COLO829 (cell line): ENCODE measurements at regions not wholly inside any gene's neighbourhood (a gene's known extent, or its start where the extent isn't known, plus 50 kb on each side); places are given as distances from the start of the nearest gene placed in this dataset.
"Not testable (repeated sequence)": the region's sequence is repeated elsewhere in the genome, so short reads cannot be mapped to it uniquely, and the experiment has no call there.

Experiments
- DNase-seq: peaks from one replicate; pipeline ENCODE4 v3.0.0; 2012; ENCODE audit warnings: low spot score

DNA sequence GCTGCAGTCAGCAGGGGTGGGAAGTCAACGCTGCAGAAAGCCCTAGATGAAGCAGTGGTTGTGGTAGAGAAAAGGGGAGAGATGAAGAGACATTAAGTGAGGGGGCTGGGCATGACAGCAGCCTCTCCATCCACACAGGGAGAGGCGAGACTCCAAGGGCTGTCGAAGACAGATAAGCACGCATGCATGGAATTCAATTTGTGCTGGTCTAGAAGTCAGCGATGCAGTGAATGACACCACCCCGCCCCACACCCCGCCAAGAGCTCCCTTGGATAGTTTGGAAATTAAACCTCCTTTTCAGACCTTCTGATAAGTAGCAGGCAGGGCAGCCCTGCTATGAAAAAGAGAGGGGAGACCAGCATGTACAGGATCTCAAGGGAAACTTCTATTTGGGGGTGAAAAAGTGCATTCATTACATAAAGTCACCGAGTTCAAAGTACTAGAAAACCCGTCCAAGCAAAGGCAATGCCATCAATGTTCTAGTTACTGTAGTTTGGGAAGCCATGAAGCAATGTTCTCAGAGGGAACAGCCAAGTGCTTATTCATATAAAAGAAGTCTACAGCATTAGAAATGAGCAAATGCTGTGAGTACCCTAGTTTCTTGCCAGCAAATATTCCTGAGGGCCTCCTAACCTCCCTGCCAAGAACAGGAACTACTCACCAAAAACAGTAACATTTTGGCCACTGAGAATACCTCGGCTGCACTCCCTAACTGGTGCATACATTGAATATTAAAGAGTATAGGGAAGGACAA is 152.3 kb upstream of the ANXA10 start:
- DNase-seq, result no peak

DNA sequence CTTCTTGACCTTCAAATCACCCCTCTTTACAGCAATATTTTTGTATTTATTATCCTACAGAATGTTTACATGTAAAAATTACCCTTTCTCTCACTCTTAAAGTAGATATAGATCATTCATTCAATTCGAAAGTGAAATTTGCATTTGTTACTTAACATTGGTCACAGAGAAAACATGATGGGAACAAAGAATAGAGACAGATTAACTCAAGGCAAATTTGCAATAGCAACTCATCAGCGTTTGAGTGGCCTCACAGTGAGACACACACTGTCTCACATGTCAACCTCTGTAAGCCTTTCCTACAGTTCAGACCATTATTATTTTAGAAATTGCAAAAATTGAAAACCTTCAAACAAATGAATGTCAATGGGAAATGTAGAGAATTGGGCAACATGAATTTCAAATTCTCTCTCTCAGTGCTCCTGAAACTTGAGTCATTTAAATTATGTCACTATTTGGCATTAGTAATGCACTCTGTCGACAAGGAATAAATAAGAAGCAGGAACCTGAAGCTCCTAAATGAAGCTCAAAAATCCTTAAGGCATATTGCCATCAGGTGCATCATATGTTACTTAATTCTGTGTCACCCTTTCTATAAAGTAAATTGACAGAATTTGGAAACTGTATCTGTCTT is 148.3 kb upstream of the ANXA10 start:
- DNase-seq, result no peak

DNA sequence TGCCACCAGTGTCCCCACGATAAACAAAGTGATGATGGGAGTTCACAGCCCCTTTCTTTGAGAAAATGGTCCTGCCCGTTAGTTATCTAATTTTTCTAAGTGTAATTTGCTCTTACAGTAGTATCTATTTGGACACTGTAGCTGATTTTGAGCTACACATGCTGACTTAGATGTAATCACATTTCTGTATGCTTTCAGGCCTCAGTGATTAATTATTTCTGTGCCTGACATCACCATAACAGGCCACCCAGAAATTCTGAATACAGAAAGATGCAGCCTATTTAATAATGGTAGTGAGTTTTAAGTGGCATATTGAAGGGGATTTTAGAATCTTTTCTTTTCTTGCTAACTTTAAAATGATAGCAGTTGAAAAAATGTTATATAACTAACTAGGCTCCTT is 147.6 kb upstream of the ANXA10 start:
- no peak for DNase-seq

GRCh38 chr4:167955006-167955405 is 137.3 kb upstream of the ANXA10 start:
- no peak for DNase-seq

- peak; percentile 26 for DNase-seq
These were observed 135.7 kb upstream of the ANXA10 start for GRCh38 chr4:167956676-167957075.

DNA sequence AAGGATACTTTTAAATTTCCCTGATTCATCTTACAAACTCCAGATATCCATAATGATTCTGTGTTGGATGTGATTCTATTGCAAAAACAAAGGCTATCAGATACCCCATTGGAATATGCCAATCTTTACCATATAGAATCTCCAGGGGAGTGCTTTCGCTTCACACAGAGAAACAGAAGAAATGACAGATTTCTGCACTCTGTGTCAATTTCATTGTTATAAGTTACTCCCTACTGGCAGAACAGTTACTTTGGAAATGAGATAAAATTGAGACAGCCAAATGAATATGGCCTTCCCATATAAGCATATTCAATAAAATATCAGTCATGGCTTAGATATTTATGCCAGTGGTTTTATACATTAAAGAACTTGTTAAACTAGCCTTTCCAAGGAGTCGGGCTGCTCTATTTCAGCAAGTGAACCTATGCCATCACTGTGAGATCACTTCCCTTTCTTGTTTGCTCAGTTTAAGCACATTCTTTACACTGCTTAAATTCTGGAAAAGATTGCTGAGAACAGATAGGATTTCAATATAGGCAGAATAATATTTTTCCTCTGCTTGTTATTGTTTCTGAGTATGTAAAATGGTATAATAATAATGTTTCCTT is 127.5 kb upstream of the ANXA10 start:
- DNase-seq, result no peak

GRCh38 chr4:167966143-167966542 is 126.2 kb upstream of the ANXA10 start:
- peak; percentile 14 for DNase-seq

DNA sequence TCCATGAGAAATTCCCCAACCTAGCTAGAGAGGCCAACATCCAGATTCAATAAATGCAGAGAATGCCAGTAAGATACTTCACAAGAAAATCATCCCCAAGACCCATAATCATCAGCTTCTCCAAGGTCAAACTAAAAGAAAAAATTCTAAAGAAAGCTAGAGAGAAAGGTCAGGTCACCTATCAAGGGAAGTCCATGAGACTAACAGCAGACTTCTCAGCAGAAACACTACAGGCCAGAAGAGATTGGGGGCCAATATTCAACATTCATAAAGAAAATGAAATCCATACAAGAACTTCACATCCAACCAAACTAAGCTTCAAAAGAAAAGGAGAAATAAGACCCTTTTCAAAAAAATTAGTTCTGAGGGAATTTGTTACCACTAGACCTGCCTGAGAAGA is 118.8 kb upstream of the ANXA10 start:
- DNase-seq, result no peak

GRCh38 chr4:167985565-167985964 is 106.8 kb upstream of the ANXA10 start:
- no peak for DNase-seq

- DNase-seq, result no peak
These were observed 106.3 kb upstream of the ANXA10 start for GRCh38 chr4:167986044-167986443.

DNA sequence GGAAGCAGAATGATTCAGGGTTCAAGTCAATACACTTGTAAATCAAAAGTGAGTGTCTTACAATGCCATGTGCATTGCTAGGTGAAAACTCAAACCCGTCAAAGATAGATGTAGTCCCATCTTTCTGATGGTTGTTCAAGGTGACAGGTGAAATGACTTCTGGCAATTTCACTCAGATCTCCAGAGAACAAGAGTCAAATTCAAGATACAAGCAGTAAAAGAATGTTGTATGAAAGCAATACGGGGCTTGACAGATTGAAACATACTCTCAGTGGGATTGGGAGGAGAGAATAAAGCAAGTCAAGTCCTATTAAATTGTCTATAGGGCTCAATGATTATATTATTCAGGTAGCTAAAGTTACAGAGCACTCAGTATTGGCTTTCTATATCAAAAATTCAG is 105.1 kb upstream of the ANXA10 start:
- DNase-seq, result no peak

DNA sequence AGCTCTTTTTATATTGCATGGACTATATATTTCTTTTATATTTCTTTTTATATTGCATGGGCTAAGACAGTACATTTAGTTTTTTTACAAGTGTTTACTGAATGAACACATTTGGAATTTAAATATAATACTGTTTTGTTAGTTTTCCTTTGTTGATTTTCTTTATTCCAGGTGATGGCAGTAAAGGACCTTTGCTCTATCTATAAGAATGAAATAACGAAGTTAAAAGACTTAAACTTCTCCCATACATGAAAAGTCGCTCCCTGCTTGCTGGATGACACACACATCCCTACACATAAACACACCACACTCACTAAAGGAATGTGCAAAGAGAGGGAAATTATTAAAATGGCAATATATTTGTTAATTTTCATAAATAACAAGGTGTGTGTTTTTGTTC is 102.5 kb upstream of the ANXA10 start:
- DNase-seq, result no peak

GRCh38 chr4:168008112-168008511 is 84.2 kb upstream of the ANXA10 start:
- not testable (repeated sequence) for DNase-seq

DNA sequence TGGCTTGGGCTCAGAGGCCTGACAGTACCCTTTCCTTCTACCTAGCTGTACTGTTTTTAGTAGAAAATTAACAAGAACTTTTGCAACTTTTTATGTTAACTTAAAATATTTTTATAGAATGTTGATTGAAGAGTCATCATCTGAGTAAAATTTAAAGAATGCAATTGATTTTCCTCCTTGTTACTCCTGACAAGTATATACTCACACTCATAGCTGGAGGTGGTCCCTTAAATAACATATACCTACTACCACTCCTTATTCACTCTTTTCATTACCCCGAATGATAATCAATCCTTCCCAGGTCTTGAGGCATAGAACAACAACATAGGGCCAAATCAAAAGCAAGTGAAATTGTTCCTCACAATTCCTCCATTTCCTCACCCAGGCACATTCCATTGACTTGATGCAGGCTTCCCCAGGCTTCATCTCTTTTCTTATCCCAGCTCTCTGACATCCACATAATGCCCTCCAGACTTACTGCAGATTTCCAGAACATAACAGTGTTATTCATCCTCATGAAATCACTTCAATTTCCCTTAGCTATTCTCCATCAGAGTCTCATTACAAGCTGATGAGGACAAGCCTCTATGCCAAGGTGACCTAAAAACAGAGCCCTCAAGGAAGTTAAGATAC is 73.2 kb upstream of the ANXA10 start:
- no peak for DNase-seq

DNA sequence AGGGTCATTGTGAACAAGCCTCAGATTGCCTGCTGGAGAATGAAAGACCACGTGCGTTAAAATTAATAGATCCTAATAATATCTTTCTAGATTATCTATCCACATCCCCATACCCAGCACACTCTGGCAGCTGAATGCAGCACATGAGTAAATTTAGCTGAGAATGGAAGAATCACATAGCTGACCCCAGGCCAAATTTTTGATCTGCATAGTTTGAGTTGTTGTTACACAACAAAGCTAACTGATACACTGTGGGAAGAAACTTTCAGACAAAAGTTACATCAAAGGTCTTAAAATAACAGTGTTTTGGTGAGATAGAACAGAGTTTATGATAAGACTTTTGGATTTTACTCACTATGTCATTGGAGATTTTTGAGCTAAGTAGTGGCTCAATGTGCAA is 72.4 kb upstream of the ANXA10 start:
- no peak for DNase-seq

- no peak for DNase-seq
These were observed 70.7 kb upstream of the ANXA10 start for GRCh38 chr4:168021666-168022065.

- DNase-seq, result peak; percentile 33
These were observed 63.8 kb upstream of the ANXA10 start for GRCh38 chr4:168028568-168028967.

GRCh38 chr4:168028970-168029597 is 63.3 kb upstream of the ANXA10 start:
- no peak for DNase-seq

DNA sequence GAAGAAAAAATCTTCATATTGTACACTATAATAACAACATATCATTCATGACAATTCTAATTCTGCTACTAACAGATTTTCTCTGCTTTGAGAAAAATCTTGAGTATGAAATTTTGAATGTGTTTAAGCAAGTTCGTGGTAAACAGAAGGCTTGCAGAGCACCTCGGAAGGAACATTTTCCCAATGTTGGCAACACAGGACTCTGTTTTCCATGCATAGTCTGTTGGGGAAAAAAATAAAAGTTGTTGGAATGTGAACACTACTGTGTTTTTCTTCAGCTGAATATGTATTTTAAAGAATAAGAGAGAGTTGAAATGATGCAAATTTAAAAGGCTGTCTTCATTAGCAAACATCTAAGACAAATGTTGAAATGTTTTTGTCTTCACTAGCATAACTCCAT is 54.7 kb upstream of the ANXA10 start:
- DNase-seq, result no peak

DNA sequence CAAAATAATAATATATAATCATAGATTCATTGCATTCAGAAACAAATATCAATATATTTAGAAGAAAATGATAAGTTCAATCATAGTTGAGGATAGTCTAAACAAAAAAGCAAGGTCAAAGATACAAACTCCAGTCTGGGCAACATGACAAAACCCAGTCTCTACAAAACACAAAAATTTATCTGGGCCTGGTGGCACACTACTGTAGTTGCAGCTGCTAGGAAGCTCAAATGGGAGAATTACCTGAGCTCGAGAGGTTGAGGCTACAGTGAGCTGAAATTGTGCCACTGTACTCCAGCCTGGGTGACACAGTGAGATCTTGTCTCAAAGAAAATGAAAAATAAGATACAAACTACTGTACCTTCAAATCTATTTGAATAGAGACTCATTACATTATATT is 52.7 kb upstream of the ANXA10 start:
- DNase-seq, result no peak
